ENCODE measurements at regions not wholly inside any gene's neighbourhood (a gene's known extent, or its start where the extent isn't known, plus 50 kb on each side); places are given as distances from the start of the nearest gene placed in this dataset.
"Not testable (repeated sequence)": the region's sequence is repeated elsewhere in the genome, so short reads cannot be mapped to it uniquely, and the experiment has no call there.

- H3K27me3 ChIP-seq (ENCODE audit: control insufficient read depth in 5 of 5, insufficient read depth in 4 of 5, low read length in 5 of 5) = no peaks in the 10 kb centered on the region
- H3K36me3 ChIP-seq (ENCODE audit: control insufficient read depth in 5 of 5, insufficient read depth in 5 of 5, low read length in 5 of 5) = no peaks in the 10 kb centered on the region
- H3K4me3 ChIP-seq (ENCODE audit: low read depth in 1 of 5, low read length in 5 of 5) = no peak overlapping the region
- H3K9ac ChIP-seq (ENCODE audit: low read length in 5 of 5) = no peak overlapping the region
- H3K4me1 ChIP-seq (ENCODE audit: control insufficient read depth in 5 of 5, insufficient read depth in 5 of 5, low read length in 5 of 5) = no peaks in the 10 kb centered on the region
- no peak overlapping the region for H3K27ac ChIP-seq (ENCODE audit: low read depth, low read length)
- no peaks in the 10 kb centered on the region for H3K9me3 ChIP-seq (ENCODE audit: control insufficient read depth in 5 of 5, low read length in 5 of 5)
Observed at GRCh38 chr4:189838821-189839497, 101.7 kb upstream of the FRG1 start.

- H3K27me3 ChIP-seq (ENCODE audit: control insufficient read depth in 5 of 5, insufficient read depth in 4 of 5, low read length in 5 of 5) = no peaks in the 10 kb centered on the region
- H3K27ac ChIP-seq (ENCODE audit: low read depth, low read length) = no peak overlapping the region
- H3K4me3 ChIP-seq (ENCODE audit: low read depth in 1 of 5, low read length in 5 of 5) = no peak overlapping the region
- no peaks in the 10 kb centered on the region for H3K4me1 ChIP-seq (ENCODE audit: control insufficient read depth in 5 of 5, insufficient read depth in 5 of 5, low read length in 5 of 5)
- no peaks in the 10 kb centered on the region for H3K9me3 ChIP-seq (ENCODE audit: control insufficient read depth in 5 of 5, low read length in 5 of 5)
- no peak overlapping the region for H3K9ac ChIP-seq (ENCODE audit: low read length in 5 of 5)
- H3K36me3 ChIP-seq (ENCODE audit: control insufficient read depth in 5 of 5, insufficient read depth in 5 of 5, low read length in 5 of 5) = no peaks in the 10 kb centered on the region
Observed at GRCh38 chr4:189840356-189840755, 100.3 kb upstream of the FRG1 start.

- Histone ChIP-seq H3K27me3 (ENCODE audit: control insufficient read depth in 5 of 5, insufficient read depth in 4 of 5, low read length in 5 of 5) (no peaks in the 10 kb centered on the region), H3K4me3 (ENCODE audit: low read depth in 1 of 5, low read length in 5 of 5) (no peak overlapping the region), H3K9ac (ENCODE audit: low read length in 5 of 5) (no peak overlapping the region), H3K36me3 (ENCODE audit: control insufficient read depth in 5 of 5, insufficient read depth in 5 of 5, low read length in 5 of 5) (no peaks in the 10 kb centered on the region), H3K9me3 (ENCODE audit: control insufficient read depth in 5 of 5, low read length in 5 of 5) (no peaks in the 10 kb centered on the region), H3K4me1 (ENCODE audit: control insufficient read depth in 5 of 5, insufficient read depth in 5 of 5, low read length in 5 of 5) (no peaks in the 10 kb centered on the region), H3K27ac (ENCODE audit: low read depth, low read length) (no peak overlapping the region)
Observed at GRCh38 chr4:189843413-189844009, 97.2 kb upstream of the FRG1 start.

GRCh38 chr4:189845145-189845846 is 95.4 kb upstream of the FRG1 start:
- Histone ChIP-seq H3K9me3 (ENCODE audit: control insufficient read depth in 5 of 5, low read length in 5 of 5) (no peaks in the 10 kb centered on the region), H3K27ac (ENCODE audit: low read depth, low read length) (no peak overlapping the region), H3K27me3 (ENCODE audit: control insufficient read depth in 5 of 5, insufficient read depth in 4 of 5, low read length in 5 of 5) (no peaks in the 10 kb centered on the region), H3K9ac (ENCODE audit: low read length in 5 of 5) (no peak overlapping the region), H3K36me3 (ENCODE audit: control insufficient read depth in 5 of 5, insufficient read depth in 5 of 5, low read length in 5 of 5) (no peaks in the 10 kb centered on the region), H3K4me3 (ENCODE audit: low read depth in 1 of 5, low read length in 5 of 5) (no peak overlapping the region), H3K4me1 (ENCODE audit: control insufficient read depth in 5 of 5, insufficient read depth in 5 of 5, low read length in 5 of 5) (no peaks in the 10 kb centered on the region)

- H3K36me3 ChIP-seq (ENCODE audit: control insufficient read depth in 5 of 5, insufficient read depth in 5 of 5, low read length in 5 of 5); H3K27me3 ChIP-seq (ENCODE audit: control insufficient read depth in 5 of 5, insufficient read depth in 4 of 5, low read length in 5 of 5); H3K27ac ChIP-seq (ENCODE audit: low read depth, low read length); H3K9me3 ChIP-seq (ENCODE audit: control insufficient read depth in 5 of 5, low read length in 5 of 5); H3K4me1 ChIP-seq (ENCODE audit: control insufficient read depth in 5 of 5, insufficient read depth in 5 of 5, low read length in 5 of 5); H3K4me3 ChIP-seq (ENCODE audit: low read depth in 1 of 5, low read length in 5 of 5); H3K9ac ChIP-seq (ENCODE audit: low read length in 5 of 5): not testable (repeated sequence)
Observed at GRCh38 chr4:189846094-189846493, 94.6 kb upstream of the FRG1 start.

- not testable (repeated sequence) for H3K4me3 ChIP-seq (ENCODE audit: low read depth in 1 of 5, low read length in 5 of 5); H3K27ac ChIP-seq (ENCODE audit: low read depth, low read length); H3K4me1 ChIP-seq (ENCODE audit: control insufficient read depth in 5 of 5, insufficient read depth in 5 of 5, low read length in 5 of 5); H3K27me3 ChIP-seq (ENCODE audit: control insufficient read depth in 5 of 5, insufficient read depth in 4 of 5, low read length in 5 of 5); H3K9me3 ChIP-seq (ENCODE audit: control insufficient read depth in 5 of 5, low read length in 5 of 5); H3K9ac ChIP-seq (ENCODE audit: low read length in 5 of 5); H3K36me3 ChIP-seq (ENCODE audit: control insufficient read depth in 5 of 5, insufficient read depth in 5 of 5, low read length in 5 of 5)
Observed at GRCh38 chr4:189846608-189847007, 94.1 kb upstream of the FRG1 start.

GRCh38 chr4:189848672-189849071 is 92.0 kb upstream of the FRG1 start:
- H3K27ac ChIP-seq (ENCODE audit: low read depth, low read length) = not testable (repeated sequence)

GRCh38 chr4:189850239-189850856 is 90.3 kb upstream of the FRG1 start:
- no peaks in the 10 kb centered on the region for H3K4me1 ChIP-seq (ENCODE audit: control insufficient read depth in 5 of 5, insufficient read depth in 5 of 5, low read length in 5 of 5)
- no peak overlapping the region for H3K4me3 ChIP-seq (ENCODE audit: low read depth in 1 of 5, low read length in 5 of 5)
- no peak overlapping the region for H3K9ac ChIP-seq (ENCODE audit: low read length in 5 of 5)
- no peak overlapping the region for H3K27ac ChIP-seq (ENCODE audit: low read depth, low read length)
- H3K36me3 ChIP-seq (ENCODE audit: control insufficient read depth in 5 of 5, insufficient read depth in 5 of 5, low read length in 5 of 5) = no peaks in the 10 kb centered on the region
- peaks cover 0 to 10% (median 2%) of the 10 kb centered on the region in 5 donors for H3K9me3 ChIP-seq (ENCODE audit: control insufficient read depth in 5 of 5, low read length in 5 of 5)
- H3K27me3 ChIP-seq (ENCODE audit: control insufficient read depth in 5 of 5, insufficient read depth in 4 of 5, low read length in 5 of 5) = no peaks in the 10 kb centered on the region

More at GRCh38 chr4:189848672-189849071, 92.0 kb upstream of the FRG1 start:
- H3K36me3 ChIP-seq (ENCODE audit: control insufficient read depth in 5 of 5, insufficient read depth in 5 of 5, low read length in 5 of 5); H3K27me3 ChIP-seq (ENCODE audit: control insufficient read depth in 5 of 5, insufficient read depth in 4 of 5, low read length in 5 of 5); H3K9ac ChIP-seq (ENCODE audit: low read length in 5 of 5); H3K4me3 ChIP-seq (ENCODE audit: low read depth in 1 of 5, low read length in 5 of 5); H3K4me1 ChIP-seq (ENCODE audit: control insufficient read depth in 5 of 5, insufficient read depth in 5 of 5, low read length in 5 of 5); H3K9me3 ChIP-seq (ENCODE audit: control insufficient read depth in 5 of 5, low read length in 5 of 5): not testable (repeated sequence)

GRCh38 chr4:189858435-189858834 is 82.2 kb upstream of the FRG1 start:
- H3K27me3 ChIP-seq (ENCODE audit: control insufficient read depth in 5 of 5, insufficient read depth in 4 of 5, low read length in 5 of 5) = no peaks in the 10 kb centered on the region
- no peak overlapping the region for H3K9ac ChIP-seq (ENCODE audit: low read length in 5 of 5)
- no peak overlapping the region for H3K4me3 ChIP-seq (ENCODE audit: low read depth in 1 of 5, low read length in 5 of 5)
- H3K9me3 ChIP-seq (ENCODE audit: control insufficient read depth in 5 of 5, low read length in 5 of 5) = peaks cover 0 to 5% (median 2%) of the 10 kb centered on the region in 5 donors
- no peaks in the 10 kb centered on the region for H3K36me3 ChIP-seq (ENCODE audit: control insufficient read depth in 5 of 5, insufficient read depth in 5 of 5, low read length in 5 of 5)
- H3K4me1 ChIP-seq (ENCODE audit: control insufficient read depth in 5 of 5, insufficient read depth in 5 of 5, low read length in 5 of 5) = no peaks in the 10 kb centered on the region
- H3K27ac ChIP-seq (ENCODE audit: low read depth, low read length) = no peak overlapping the region

- H3K36me3 ChIP-seq (ENCODE audit: control insufficient read depth in 5 of 5, insufficient read depth in 5 of 5, low read length in 5 of 5) = no peaks in the 10 kb centered on the region
- H3K27ac ChIP-seq (ENCODE audit: low read depth, low read length) = no peak overlapping the region
- no peaks in the 10 kb centered on the region for H3K9me3 ChIP-seq (ENCODE audit: control insufficient read depth in 5 of 5, low read length in 5 of 5)
- H3K4me3 ChIP-seq (ENCODE audit: low read depth in 1 of 5, low read length in 5 of 5) = no peak overlapping the region
- no peak overlapping the region for H3K9ac ChIP-seq (ENCODE audit: low read length in 5 of 5)
- H3K27me3 ChIP-seq (ENCODE audit: control insufficient read depth in 5 of 5, insufficient read depth in 4 of 5, low read length in 5 of 5) = no peaks in the 10 kb centered on the region
- no peaks in the 10 kb centered on the region for H3K4me1 ChIP-seq (ENCODE audit: control insufficient read depth in 5 of 5, insufficient read depth in 5 of 5, low read length in 5 of 5)
Observed at GRCh38 chr4:189861101-189861500, 79.6 kb upstream of the FRG1 start.

Measured in subcutaneous abdominal adipose tissue (tissue), 5 donors.